SK-N-MC (cell line): ENCODE measurements at regions not wholly inside any gene's neighbourhood (a gene's known extent, or its start where the extent isn't known, plus 50 kb on each side); places are given as distances from the start of the nearest gene placed in this dataset.

Experiments used
- DNase-seq: peaks from one replicate; pipeline ENCODE4 v3.0.0-alpha.2; 2011; ENCODE audit warnings: low read depth, low spot score
- H3K27ac ChIP-seq: fragments of 200-600 bp; sonication (generic); 2 replicates; pipeline ENCODE4 v1.5.1; 2016; ENCODE audit warnings: mixed run types
- H3K36me3 ChIP-seq: fragments of 200-600 bp; sonication (generic); 2 replicates; pipeline ENCODE4 v1.6.1; 2017; ENCODE audit warnings: antibody characterized with exemption, low read length, mixed read lengths; ENCODE audit not compliant: insufficient read depth
- H3K4me3 ChIP-seq: fragments of 200-600 bp; sonication (generic); 2 replicates; pipeline ENCODE4 v1.5.1; 2016
- H3K9ac ChIP-seq: fragments of 200-600 bp; sonication (generic); 2 replicates; pipeline ENCODE4 v1.8.0; 2017; ENCODE audit warnings: mixed run types, mixed read lengths; ENCODE audit not compliant: insufficient read length
- H3K9me3 ChIP-seq: fragments of 200-600 bp; sonication (generic); 2 replicates; pipeline ENCODE4 v1.6.1; 2017; ENCODE audit warnings: low read depth, mild to moderate bottlenecking, antibody characterized with exemption, low read length, moderate library complexity, mixed read lengths
- EZH2 ChIP-seq: fragments of 200-600 bp; sonication (generic); IDR thresholded peaks from one replicate; pipeline ENCODE4 v1.6.1; 2017; ENCODE audit warnings: antibody characterized with exemption
- FOXP2 ChIP-seq: optimal IDR thresholded peaks from 2 replicates; pipeline ENCODE3; 2011; ENCODE audit warnings: mild to moderate bottlenecking, moderate library complexity; ENCODE audit not compliant: insufficient read depth; ENCODE audit errors: extremely low read length, control extremely low read depth
- POLR2AphosphoS5 ChIP-seq: IDR thresholded peaks from 2 replicates; pipeline ENCODE4 v1.6.1; 2012; ENCODE audit warnings: mild to moderate bottlenecking, low read depth, low read length, borderline replicate concordance

GRCh38 chr14:104384776-104385071 lies 194.8 kb upstream of the C14orf180 start:
- DNase-seq: no peak
- H3K4me3 ChIP-seq: no peak overlapping the region
- H3K9me3 ChIP-seq: no peaks in the 10 kb centered on the region
- no peaks in the 10 kb centered on the region for H3K36me3 ChIP-seq
- no peak overlapping the region for H3K9ac ChIP-seq
- no peak overlapping the region for H3K27ac ChIP-seq
- TF ChIP-seq POLR2AphosphoS5: no peak
- TF ChIP-seq EZH2: no peak
- TF ChIP-seq FOXP2: no peak

GRCh38 chr14:104385111-104385510 lies 194.5 kb upstream of the C14orf180 start:
- Histone ChIP-seq H3K9ac (no peak overlapping the region), H3K4me3 (no peak overlapping the region), H3K27ac (no peak overlapping the region), H3K36me3 (no peaks in the 10 kb centered on the region), H3K9me3 (no peaks in the 10 kb centered on the region)
- no peak for DNase-seq
- no peak for TF ChIP-seq POLR2AphosphoS5
- TF ChIP-seq EZH2: no peak
- no peak for TF ChIP-seq FOXP2

- no peak for DNase-seq
- H3K27ac ChIP-seq: no peak overlapping the region
These were observed 193.9 kb upstream of the C14orf180 start for GRCh38 chr14:104385531-104386101.

GRCh38 chr14:104386151-104386841 lies 193.3 kb upstream of the C14orf180 start:
- Histone ChIP-seq H3K4me3 (no peak overlapping the region), H3K9ac (no peak overlapping the region), H3K9me3 (no peaks in the 10 kb centered on the region), H3K27ac (no peak overlapping the region), H3K36me3 (no peaks in the 10 kb centered on the region)
- TF ChIP-seq EZH2 (no peak), FOXP2 (no peak), POLR2AphosphoS5 (no peak)
- no peak for DNase-seq

More at GRCh38 chr14:104385531-104386101, 193.9 kb upstream of the C14orf180 start:
- H3K9me3 ChIP-seq: no peaks in the 10 kb centered on the region
- no peak overlapping the region for H3K4me3 ChIP-seq
- H3K9ac ChIP-seq: no peak overlapping the region
- H3K36me3 ChIP-seq: no peaks in the 10 kb centered on the region
- TF ChIP-seq POLR2AphosphoS5 (no peak), EZH2 (no peak), FOXP2 (no peak)

GRCh38 chr14:104387022-104388010 lies 192.2 kb upstream of the C14orf180 start:
- H3K27ac ChIP-seq: no peak overlapping the region
- DNase-seq: no peak
- no peaks in the 10 kb centered on the region for H3K9me3 ChIP-seq
- H3K4me3 ChIP-seq: no peak overlapping the region
- H3K36me3 ChIP-seq: no peaks in the 10 kb centered on the region
- no peak for TF ChIP-seq FOXP2
- TF ChIP-seq EZH2: no peak
- H3K9ac ChIP-seq: no peak overlapping the region

- TF ChIP-seq FOXP2 (no peak), POLR2AphosphoS5 (no peak), EZH2 (no peak)
- Histone ChIP-seq H3K9me3 (no peaks in the 10 kb centered on the region), H3K36me3 (no peaks in the 10 kb centered on the region), H3K4me3 (no peak overlapping the region), H3K27ac (no peak overlapping the region), H3K9ac (no peak overlapping the region)
- DNase-seq: no peak
These were observed 191.5 kb upstream of the C14orf180 start for GRCh38 chr14:104388011-104388521.

- H3K27ac ChIP-seq: no peak overlapping the region
- H3K4me3 ChIP-seq: no peak overlapping the region
- no peak for TF ChIP-seq FOXP2
- TF ChIP-seq EZH2: no peak
- no peak for TF ChIP-seq POLR2AphosphoS5
- H3K36me3 ChIP-seq: no peaks in the 10 kb centered on the region
- no peaks in the 10 kb centered on the region for H3K9me3 ChIP-seq
- no peak for DNase-seq
- no peak overlapping the region for H3K9ac ChIP-seq
These were observed 190.8 kb upstream of the C14orf180 start for GRCh38 chr14:104388541-104389325.
